ENCODE measurements at regions not wholly inside any gene's neighbourhood (a gene's known extent, or its start where the extent isn't known, plus 50 kb on each side); places are given as distances from the start of the nearest gene placed in this dataset.
"Not testable (repeated sequence)": the region's sequence is repeated elsewhere in the genome, so short reads cannot be mapped to it uniquely, and the experiment has no call there.

- DNase-seq: peak; percentile 85
Measured at GRCh38 chr1:244758708-244759107, 76.8 kb upstream of the COX20 start.

GRCh38 chr1:244759158-244759557 is 76.3 kb upstream of the COX20 start:
- DNase-seq: no peak

GRCh38 chr1:244760471-244760870 is 75.0 kb upstream of the COX20 start:
- DNase-seq: no peak

GRCh38 chr1:244761279-244761678 is 74.2 kb upstream of the COX20 start:
- peak; percentile 84 for DNase-seq

- DNase-seq: no peak
Measured at GRCh38 chr1:244762629-244763028, 72.8 kb upstream of the COX20 start.

- no peak for DNase-seq
Measured at GRCh38 chr1:244768186-244768585, 67.3 kb upstream of the COX20 start.

- no peak for DNase-seq
Measured at GRCh38 chr1:244768804-244769203, 66.7 kb upstream of the COX20 start.

- DNase-seq: not testable (repeated sequence)
Measured at GRCh38 chr1:244770556-244770955, 64.9 kb upstream of the COX20 start.

GRCh38 chr1:244773513-244773912 is 61.9 kb upstream of the COX20 start:
- DNase-seq: no peak

- DNase-seq: not testable (repeated sequence)
Measured at GRCh38 chr1:244776783-244777182, 58.7 kb upstream of the COX20 start.

- DNase-seq: no peak
Measured at GRCh38 chr1:244778344-244778743, 57.1 kb upstream of the COX20 start.

- no peak for DNase-seq
Measured at GRCh38 chr1:244779410-244779809, 56.0 kb upstream of the COX20 start.

GRCh38 chr1:244780311-244780710 is 55.1 kb upstream of the COX20 start:
- no peak for DNase-seq

- no peak for DNase-seq
Measured at GRCh38 chr1:244782056-244782455, 53.4 kb upstream of the COX20 start.

GRCh38 chr1:244783138-244783537 is 52.3 kb upstream of the COX20 start:
- no peak for DNase-seq
